GM12874 (cell line): ENCODE measurements at regions not wholly inside any gene's neighbourhood (a gene's known extent, or its start where the extent isn't known, plus 50 kb on each side); places are given as distances from the start of the nearest gene placed in this dataset.

Experiments used
- TF ChIP-seq, protein P1 (sequence below): IDR thresholded peaks from 2 replicates; pipeline ENCODE4 v1.5.1; 2011; ENCODE audit warnings: low read depth, mild to moderate bottlenecking, control low read depth, low read length, moderate library complexity; ENCODE audit not compliant: insufficient read depth

DNA sequence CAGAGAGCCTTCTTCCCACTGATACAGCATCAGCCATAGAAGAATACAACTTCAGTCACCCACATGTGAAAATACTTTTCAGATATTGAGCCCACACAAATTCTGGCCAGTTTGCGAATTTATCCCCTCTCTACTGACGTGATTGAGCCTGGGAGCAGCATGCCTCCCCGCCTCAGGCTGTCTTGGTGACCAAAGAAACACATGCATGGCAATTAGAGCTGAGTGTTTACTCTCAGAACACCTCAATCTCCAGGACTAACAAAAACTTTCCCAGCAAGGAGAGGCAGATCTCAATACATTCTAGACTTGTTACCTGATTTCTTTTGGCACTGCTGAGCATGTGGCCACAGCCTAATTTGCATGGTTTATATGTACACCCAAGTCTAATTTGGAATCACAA is 122.5 kb downstream of the TMEM26 start:
- TF ChIP-seq, protein P1, sequence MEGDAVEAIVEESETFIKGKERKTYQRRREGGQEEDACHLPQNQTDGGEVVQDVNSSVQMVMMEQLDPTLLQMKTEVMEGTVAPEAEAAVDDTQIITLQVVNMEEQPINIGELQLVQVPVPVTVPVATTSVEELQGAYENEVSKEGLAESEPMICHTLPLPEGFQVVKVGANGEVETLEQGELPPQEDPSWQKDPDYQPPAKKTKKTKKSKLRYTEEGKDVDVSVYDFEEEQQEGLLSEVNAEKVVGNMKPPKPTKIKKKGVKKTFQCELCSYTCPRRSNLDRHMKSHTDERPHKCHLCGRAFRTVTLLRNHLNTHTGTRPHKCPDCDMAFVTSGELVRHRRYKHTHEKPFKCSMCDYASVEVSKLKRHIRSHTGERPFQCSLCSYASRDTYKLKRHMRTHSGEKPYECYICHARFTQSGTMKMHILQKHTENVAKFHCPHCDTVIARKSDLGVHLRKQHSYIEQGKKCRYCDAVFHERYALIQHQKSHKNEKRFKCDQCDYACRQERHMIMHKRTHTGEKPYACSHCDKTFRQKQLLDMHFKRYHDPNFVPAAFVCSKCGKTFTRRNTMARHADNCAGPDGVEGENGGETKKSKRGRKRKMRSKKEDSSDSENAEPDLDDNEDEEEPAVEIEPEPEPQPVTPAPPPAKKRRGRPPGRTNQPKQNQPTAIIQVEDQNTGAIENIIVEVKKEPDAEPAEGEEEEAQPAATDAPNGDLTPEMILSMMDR: no peak

DNA sequence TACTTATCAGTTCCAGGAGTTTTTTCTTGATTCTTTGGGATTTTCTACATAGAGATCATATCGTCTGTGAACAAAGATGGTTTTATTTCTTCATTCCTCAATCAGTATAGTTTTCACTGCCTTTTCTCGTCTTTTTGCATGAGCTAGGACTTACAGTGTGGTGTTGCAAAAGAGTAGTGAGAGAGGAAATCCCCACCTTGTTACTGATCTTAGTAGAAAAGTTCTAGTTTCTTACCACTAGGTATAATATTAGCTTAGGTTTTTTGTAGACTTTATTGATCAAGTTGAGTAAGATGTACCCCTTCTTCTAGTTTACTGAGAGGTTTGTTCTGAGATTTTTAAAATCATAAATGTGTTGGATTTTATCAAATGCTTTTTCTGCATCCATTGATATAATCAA is 123.3 kb downstream of the TMEM26 start:
- TF ChIP-seq, protein P1: no peak

DNA sequence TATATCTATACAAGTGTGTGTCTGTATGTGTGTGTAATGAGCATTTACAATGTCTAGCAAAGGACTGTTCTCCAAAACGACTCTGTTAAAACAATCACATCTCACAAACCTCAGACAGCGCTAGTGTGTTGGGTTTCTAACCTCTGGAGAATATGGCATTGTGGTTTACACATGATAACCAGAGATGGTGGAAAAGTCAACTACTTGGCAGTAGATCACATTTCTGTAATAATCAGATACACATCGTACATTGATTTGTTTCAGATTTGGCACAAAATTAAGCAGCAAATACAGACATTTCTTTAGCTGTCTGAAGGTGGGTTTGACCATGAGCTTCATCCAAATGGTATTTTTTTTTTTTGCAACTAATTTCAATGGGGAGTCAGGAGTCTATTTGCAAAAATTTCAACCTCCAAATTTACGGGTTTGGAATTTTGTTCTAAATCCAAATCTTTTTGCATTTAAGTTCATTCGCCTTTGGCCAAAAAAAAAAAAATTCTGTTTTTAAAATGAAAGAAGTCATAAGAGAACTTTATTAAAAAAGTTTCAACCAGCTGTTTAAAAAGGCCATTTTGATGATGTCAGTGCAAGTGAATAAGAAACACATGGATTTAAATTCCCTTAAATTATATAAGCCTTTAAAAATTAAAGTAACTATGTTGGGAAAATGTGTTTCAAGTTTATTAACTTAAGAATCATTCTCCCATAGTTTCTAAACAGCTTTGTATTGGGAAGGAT is 127.8 kb downstream of the TMEM26 start:
- TF ChIP-seq, protein P1: no peak

DNA sequence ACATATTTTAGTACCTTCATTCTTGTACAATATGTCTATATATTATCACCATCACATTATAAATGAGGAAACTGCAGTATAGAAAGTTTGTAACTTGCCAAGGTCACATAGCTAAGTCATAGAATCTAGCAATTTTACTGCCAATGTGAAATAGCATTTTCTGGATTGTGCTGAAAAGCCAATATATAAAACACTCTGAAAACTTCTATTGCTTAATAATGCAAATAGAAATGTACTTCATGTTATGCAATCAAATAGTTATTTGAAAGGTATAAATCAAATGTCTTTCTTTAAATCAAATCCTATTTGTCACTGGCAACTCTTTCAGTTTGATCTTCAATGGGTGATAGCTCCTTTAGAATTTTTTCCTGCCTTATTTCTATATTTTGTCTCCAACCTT is 129.5 kb downstream of the TMEM26 start:
- TF ChIP-seq, protein P1: no peak

DNA sequence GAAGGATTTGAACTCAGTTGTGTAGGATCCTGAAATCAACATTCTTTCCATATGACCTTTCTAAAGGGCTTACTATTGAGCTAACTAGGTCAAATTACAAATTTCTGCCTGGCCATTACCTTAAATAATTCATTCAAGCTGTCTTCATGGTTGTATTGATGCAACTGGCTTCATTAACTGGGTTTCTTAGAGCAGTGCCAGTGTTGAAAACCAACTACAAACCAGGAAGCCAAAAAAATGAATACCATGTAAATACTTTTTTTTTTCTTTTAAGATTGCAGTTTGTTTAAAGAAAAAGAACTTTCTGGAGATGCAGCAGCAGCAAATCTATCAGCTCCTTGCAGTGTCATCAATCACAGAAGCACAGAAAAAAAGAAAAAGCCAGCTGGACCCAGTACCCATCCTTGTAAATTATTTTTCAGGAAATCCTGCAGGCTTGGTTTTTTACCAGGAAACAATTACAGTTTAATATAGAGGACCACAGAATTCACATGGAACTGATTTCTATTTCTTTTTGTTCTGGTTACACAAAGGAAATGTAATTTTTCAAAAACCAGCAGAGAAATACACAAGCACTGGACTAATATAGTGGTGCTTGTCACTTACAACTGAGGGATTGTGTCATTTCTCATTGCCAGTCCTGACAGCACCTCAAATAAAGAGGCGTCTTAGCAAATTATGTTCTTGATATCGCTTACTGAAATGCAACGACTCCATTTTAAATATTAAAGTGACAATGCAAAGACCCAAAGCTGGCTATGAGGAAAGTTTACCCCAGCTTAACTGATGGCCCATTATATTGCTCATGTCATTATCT is 131.9 kb downstream of the TMEM26 start:
- TF ChIP-seq, protein P1: no peak

DNA sequence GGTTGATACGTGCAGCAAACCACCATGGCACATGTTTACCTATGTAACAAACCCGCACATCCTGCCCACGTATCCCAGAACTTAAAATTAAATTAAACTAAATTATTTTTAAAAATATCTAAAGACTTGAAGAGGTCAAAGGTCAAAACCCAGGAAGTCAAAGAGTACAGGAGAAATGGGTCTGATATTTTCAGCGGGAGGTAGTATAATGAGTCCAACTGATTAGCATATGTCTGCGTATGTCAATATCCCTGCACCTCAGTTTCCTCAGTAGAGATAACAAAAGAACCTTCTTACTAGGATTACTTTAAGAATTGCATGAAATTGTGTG is 133.0 kb downstream of the TMEM26 start:
- TF ChIP-seq, protein P1: no peak

DNA sequence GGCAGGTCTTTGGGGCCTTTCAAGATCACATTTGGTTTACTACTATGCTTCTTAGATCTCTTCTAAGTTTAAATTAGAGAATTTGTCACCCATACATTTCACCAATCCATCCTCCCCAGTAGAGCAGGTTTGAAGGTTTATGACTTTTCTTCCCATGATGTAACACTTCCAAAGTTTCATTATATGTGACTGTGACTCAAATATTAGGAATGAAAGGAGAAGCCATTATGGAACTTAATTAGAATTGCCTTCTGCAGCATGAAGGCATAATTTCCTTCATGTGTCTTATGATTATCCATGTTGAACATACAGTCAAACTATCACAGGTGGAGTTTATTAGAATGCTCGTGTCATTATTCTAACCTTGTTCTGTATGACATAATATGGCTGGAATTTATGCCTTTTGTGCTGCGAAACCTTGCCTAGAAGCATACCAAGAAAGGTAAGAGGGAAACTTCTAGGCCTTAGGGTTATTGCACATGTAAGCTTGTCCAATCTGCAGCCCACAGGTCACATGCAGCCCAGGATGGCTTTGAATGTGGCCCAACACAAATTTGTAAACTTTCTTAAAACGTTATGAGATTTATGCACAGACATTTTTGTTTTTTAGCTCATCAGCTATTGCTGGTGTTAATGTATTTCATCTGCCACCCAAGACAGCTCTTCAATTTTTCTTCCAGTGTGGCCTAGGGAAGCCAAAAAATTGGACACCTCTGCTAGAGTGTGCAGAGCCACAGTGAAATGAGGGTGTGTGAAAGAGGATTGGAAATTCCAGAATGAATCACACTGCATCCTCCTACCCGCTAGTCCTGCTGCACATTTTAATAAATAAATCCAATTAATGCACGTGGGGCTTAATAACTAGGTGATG is 133.6 kb downstream of the TMEM26 start:
- TF ChIP-seq, protein P1: no peak
